Gastrocnemius medialis (tissue), 4 donors: ENCODE measurements at regions not wholly inside any gene's neighbourhood (a gene's known extent, or its start where the extent isn't known, plus 50 kb on each side); places are given as distances from the start of the nearest gene placed in this dataset.

Experiments
- POLR2A ChIP-seq, 2 donors: fragments of 450-650 bp; IDR thresholded peaks; one replicate each; pipeline ENCODE4 v1.6.1; 2017; ENCODE audit warnings: antibody characterized with exemption in 2 of 2, mild to moderate bottlenecking in 2 of 2, moderate library complexity in 2 of 2
- TF ChIP-seq, protein P1 (sequence below), 5 experiments: fragments of 450-650 bp in 3 of 5; fragments of 200-600 bp in 2 of 5; sonication (generic) in 2 of 5; IDR thresholded peaks in 4 of 5; conservative IDR thresholded peaks in 1 of 5; 1 replicate in 4 of 5; 2 replicates in 1 of 5; pipeline ENCODE4 v1.5.1; 2016 to 2019; ENCODE audit warnings: antibody characterized with exemption in 5 of 5, mild to moderate bottlenecking in 3 of 5, moderate library complexity in 3 of 5

DNA sequence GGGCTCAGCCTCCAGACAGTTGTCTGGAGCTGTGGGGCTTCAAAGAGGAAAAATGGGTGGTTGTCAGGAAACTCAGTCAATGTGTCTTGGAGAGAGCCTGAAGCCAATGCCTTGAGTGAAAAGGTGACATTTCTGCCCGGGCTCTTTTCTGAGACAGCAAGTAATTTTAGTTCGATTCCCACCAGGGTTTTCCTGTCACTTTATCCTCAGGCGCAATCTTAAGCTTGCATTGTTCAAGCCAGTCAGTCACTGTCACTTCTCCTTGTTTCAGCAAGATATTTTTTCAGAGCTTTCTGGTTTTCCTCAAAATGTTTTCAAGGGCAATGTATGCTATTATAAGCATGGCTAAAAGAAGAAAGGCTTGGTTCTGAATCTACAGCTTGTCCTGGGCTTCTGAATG is 404.7 kb upstream of the SEL1L start:
- TF ChIP-seq, protein P1, sequence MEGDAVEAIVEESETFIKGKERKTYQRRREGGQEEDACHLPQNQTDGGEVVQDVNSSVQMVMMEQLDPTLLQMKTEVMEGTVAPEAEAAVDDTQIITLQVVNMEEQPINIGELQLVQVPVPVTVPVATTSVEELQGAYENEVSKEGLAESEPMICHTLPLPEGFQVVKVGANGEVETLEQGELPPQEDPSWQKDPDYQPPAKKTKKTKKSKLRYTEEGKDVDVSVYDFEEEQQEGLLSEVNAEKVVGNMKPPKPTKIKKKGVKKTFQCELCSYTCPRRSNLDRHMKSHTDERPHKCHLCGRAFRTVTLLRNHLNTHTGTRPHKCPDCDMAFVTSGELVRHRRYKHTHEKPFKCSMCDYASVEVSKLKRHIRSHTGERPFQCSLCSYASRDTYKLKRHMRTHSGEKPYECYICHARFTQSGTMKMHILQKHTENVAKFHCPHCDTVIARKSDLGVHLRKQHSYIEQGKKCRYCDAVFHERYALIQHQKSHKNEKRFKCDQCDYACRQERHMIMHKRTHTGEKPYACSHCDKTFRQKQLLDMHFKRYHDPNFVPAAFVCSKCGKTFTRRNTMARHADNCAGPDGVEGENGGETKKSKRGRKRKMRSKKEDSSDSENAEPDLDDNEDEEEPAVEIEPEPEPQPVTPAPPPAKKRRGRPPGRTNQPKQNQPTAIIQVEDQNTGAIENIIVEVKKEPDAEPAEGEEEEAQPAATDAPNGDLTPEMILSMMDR (IDR thresholded peaks at IDR 0.05 in 4 of 5, conservative IDR thresholded peaks at IDR 0.05 in 1 of 5), result no peak
- TF ChIP-seq POLR2A (IDR thresholded peaks at IDR 0.05), result no peak
